GM21786 (cell line): ENCODE measurements at regions not wholly inside any gene's neighbourhood (a gene's known extent, or its start where the extent isn't known, plus 50 kb on each side); places are given as distances from the start of the nearest gene placed in this dataset.

Experiments
- ATAC-seq: cut with Tn5 transposase; IDR thresholded peaks from one replicate; pipeline ENCODE4 v1.9.1; 2021; ENCODE audit not compliant: unreplicated experiment

DNA sequence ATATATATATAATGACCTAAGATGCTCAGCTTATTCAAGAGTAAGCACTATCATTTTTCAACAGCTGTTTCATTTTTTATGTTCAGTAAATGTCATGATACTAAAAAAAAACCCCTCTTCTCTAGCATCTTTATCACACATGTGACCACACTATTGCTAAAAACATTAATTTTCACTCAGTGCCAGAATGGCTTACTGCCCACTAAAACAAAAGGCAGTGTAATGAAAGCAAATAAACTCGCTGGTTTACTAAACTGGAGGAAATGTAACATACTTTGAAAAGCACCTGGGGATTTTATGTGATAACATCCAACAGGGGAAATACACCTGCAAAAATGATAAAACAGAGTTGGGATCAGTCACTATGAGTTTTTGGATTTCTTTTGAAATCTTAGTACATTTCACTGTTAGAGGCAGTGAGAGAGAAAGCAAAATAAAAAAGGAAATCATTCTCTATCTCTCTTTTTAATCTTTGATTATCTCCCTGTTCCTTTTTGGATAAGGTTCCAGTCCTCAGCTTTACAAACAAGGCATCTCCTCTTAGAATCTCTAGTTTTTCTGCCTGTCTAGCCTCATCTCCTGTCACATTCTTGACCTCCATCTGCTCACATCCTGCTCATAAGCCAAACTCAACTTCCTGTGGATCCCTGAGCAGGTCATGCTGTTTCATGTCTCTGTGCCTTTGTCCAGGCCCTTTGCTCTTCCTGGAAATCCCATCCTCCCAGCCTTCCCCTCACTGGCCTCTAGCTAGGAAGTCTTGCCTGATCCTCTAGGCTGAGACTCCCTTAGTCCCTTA is 338.0 kb downstream of the MAN2A1 start:
- ATAC-seq: no peak

DNA sequence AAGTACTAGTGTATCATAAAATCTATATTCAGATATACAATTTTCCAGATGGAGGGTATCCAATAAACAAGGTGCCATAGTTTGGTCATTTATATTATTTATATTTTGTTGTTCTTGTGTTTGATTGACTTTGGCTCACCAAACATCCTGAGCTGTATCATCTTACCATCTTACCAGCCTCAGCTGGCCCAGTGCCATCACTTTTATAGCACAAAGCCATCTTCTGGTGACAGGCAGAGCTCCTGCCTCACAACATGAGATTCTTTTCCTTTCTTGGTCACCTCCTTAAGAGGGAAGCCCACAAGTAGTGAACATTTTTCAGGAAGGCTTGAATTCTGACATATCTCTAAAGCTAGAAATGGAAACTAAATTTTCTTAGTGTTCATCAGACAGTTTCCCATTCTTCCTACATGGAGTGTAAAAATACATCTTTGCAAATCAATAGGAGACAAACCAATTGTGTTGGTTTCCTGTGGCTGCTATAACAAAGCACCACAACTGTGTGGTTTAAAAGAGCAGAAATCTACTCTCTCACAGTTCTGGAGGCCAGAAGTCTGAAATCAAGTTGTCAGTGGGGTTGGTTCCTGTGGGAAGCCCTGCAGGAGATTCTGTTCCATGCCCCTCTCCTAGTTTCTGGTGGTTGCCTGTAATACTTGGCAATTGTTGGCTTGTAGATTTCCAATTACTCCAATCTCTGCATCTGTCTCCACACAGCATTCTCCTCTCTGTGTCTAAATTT is 341.8 kb downstream of the MAN2A1 start:
- no peak for ATAC-seq

DNA sequence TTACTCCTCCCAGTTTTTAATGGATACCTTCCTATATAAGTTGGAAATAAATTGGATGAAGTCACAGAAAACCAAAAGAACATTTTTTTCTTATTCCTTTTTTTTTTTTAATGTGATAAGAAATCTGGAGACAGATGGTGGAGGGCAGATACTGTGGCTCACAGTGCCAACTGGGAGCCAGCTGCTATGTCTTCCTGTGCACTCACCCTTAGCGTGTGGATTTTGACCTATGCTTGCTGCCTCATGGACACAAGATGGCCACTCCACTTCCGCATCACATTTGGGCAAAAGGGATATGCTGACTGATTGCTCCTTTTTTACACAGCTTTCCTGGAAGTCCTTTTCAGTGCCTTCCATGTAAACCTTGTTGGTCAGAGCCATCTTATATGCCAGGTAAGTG is 342.6 kb downstream of the MAN2A1 start:
- no peak for ATAC-seq

DNA sequence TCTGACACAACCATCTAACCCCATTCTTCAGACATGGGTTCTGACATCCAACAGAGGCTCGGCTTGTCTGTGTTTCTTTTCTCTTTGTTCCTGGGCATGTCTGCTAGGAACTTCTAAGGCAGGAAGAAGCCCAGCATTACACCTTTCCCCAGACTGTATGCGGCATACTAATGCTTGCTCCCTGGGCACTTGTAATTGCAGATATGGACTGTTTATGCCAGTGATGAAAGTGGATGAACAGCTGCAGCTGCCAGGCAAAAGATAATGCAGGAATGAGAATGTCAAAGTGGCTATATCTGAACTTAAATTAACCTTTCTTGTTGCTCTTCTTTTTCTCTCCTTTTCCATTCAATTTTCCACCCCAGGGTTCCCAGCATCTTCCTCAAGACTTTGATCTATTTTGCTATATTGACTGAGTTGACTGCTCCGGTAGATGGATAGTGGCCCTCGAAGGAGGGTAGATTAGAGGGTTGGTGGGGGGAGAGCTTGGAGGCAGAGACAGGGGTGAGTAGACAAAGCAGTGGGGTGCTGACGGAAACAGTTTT is 344.4 kb downstream of the MAN2A1 start:
- no peak for ATAC-seq

- no peak for ATAC-seq
Observed at GRCh38 chr5:110038297-110038997, 348.7 kb downstream of the MAN2A1 start.

DNA sequence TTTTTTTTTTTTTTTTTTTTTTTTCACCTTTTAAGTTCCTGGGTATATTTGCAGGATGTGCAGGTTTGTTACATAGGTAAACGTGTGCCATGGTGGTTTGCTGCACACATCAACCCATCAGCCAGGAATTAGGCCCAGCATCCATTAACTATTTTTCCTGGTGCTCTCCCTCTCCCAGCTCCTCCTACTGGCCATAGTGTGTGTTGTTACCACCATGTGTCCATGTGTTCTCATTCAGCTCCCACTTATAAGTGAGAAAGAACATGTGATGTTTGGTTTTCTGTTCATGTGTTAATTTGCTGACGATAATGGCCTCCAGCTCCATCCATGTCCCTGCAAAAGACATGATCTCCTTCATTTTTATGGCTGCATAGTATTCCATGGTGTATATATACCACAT is 350.5 kb downstream of the MAN2A1 start:
- no peak for ATAC-seq

DNA sequence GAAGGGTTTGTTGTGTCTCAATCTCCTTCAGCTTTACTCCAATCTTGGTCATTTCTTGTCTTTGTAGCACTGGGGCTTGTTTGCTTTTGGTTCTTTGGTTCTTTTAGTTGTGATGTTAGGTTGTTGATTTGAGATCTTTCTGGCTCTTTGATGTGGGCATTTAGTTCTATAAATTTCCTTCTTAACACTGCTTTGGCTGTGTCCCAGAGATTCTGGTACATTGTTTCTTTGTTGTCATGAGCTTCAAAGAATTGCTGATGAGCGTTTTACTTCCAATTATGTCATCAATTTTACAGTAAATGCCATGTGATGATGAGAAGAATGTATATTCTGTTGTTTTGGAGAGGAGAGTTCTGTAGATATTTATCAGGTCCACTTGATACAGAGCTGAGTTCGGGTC is 353.3 kb downstream of the MAN2A1 start:
- no peak for ATAC-seq

GRCh38 chr5:110045158-110045557 is 355.4 kb downstream of the MAN2A1 start:
- no peak for ATAC-seq

GRCh38 chr5:110048491-110048890 is 358.8 kb downstream of the MAN2A1 start:
- ATAC-seq: no peak

GRCh38 chr5:110049816-110050215 is 360.1 kb downstream of the MAN2A1 start:
- no peak for ATAC-seq

DNA sequence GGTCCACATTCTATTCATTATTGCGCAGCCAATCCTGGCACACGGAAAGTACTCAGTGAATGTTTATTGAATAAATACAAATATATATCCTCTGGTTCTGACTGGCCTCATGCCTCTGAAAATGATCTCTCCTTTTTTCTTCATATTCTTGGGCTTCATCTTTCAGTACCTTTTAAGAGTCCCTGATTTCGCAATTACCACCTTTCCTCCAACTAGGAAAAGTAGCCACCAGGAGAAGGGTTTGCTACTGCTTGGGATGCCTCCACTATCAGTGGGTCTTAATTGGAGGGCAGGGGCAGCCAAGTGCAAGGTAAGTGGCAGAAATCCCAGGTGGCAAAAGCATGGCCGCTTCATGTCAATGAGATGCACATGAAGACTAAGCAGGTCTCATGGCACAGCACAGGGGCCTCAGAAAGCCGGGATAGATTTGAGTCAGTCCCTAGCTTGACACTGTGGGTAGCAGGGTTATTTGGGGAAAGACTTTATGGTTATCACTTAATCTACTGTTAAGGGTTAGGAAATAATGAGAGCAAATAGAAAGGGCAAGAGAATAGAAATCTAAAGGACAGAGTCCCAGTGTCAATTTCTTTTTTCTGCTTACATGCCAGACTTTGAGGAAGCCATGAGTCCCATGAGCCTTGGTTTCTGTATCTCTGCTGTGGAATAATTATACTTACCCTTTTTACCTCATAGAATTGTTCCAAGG is 361.1 kb downstream of the MAN2A1 start:
- no peak for ATAC-seq

DNA sequence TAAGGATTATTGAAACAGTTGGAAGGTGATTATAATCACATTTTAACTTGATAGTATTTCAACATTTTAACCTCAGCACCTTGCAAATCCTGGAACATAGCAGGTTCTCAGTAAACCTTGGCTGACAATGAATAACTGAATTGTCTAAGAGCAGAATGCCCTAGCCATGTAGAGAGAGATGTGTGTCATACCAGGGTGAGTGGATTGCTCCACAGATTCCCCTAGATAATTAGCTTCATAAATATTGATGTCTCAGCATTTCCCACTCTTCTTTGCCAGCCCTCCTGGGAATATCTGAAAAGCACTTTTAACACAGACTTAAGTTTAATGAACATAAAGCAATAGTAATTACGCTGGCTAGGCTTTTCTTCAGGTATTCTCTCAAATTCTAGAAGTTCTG is 363.5 kb downstream of the MAN2A1 start:
- no peak for ATAC-seq

DNA sequence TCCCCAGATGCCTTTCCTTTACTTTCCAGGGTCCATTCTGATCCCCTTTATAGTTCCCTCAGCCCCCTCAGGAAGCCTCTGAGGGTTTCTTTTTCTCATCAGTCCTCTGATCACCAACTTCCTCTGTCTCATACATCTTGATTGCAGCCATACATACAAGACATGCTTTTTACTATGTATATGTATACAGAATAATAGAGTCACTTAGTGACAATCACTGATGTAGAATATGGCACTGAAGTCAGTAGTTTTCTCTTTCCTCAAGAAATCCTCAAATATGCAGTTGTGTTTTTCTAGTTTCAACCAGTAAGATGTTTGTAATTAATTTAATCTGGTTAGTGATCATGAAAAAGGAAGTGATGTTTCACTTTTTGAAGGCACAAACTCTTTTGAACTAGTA is 364.1 kb downstream of the MAN2A1 start:
- ATAC-seq: peak; percentile 23

DNA sequence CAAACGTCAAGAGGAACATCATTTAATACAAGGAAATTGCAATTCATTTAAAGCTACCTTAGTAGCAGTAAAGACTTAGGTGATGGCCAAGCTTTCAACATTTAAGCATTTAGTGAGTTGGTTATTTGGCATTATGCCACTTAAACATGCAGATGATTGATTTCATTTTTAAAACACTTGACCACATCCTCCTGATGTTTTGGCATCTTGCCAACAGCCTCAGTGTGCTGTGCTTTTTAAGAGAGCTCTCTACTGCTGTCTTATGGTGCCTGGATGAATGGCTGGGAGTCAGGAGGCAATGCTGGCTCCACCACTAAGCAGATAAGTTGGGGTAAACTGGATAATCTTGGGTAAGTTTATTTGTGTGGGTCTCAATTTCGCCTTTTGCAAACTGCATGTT is 364.5 kb downstream of the MAN2A1 start:
- ATAC-seq: peak; percentile 87

DNA sequence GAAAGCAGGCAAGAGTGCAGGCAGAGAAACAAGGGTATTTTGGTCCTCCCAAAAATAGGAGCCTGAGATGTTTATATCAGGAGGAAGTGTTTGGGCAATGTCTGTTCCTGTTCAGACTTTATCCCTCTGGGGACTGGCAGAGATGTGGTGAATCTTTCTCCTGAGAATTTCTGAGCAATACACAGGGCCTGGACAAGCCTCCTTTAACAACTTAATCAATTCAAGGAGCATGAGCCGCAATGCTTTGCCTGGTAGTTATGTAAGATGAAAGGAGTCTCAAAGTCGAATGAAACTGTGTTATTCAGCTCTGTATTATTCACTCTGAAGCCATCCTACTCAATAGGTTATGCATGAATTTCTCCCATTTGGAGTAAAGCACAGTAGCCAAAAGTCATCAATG is 365.6 kb downstream of the MAN2A1 start:
- no peak for ATAC-seq

- no peak for ATAC-seq
Observed at GRCh38 chr5:110056580-110057114, 366.9 kb downstream of the MAN2A1 start.

GRCh38 chr5:110058175-110058574 is 368.4 kb downstream of the MAN2A1 start:
- ATAC-seq: no peak

GRCh38 chr5:110062246-110062645 is 372.5 kb downstream of the MAN2A1 start:
- no peak for ATAC-seq

- no peak for ATAC-seq
Observed at GRCh38 chr5:110063640-110064602, 374.2 kb downstream of the MAN2A1 start.
